GM12878 (cell line): ENCODE measurements at regions not wholly inside any gene's neighbourhood (a gene's known extent, or its start where the extent isn't known, plus 50 kb on each side); places are given as distances from the start of the nearest gene placed in this dataset.

Experiments
- ATAC-seq: fragments of 200-7000 bp; cut with Tn5 transposase; 3 replicates; pipeline ENCODE4 v1.9.1; 2020; ENCODE audit warnings: mild to moderate bottlenecking, moderate library complexity
- BruUV-seq: library from RNA; stranded (reverse); fragments of 400-500 nt; replicated peaks from 2 replicates; lab custom pipeline; 2021; lab: Mats Ljungman, UMichigan
- CTCF ChIA-PET: fragments of 300-600 bp; sonication (Branson Sonifier 250); formaldehyde crosslinking; extraction: SDS; loops from one replicate; lab custom pipeline; 2021; ENCODE audit warnings: inconsistent platforms; lab: Yijun Ruan, JAX
- POLR2A ChIA-PET: fragments of 350-600 bp; formaldehyde crosslinking; extraction: SDS; loops from one replicate; lab custom pipeline; 2021; ENCODE audit warnings: inconsistent platforms; lab: Charles Lee
- RAD21 ChIA-PET: fragments of 300-600 bp; sonication (Branson Sonifier 250); formaldehyde crosslinking; loops from one replicate; lab custom pipeline; 2023; ENCODE audit warnings: antibody characterized with exemption; ENCODE audit not compliant: unreplicated experiment; lab: Charles Lee
- SMC1A ChIA-PET: fragments of 300-600 bp; sonication (Branson Sonifier 250); formaldehyde crosslinking; loops from one replicate; lab custom pipeline; 2023; ENCODE audit not compliant: unreplicated experiment, uncharacterized antibody; lab: Charles Lee
- DNase-seq: peaks from one replicate; pipeline ENCODE4 v3.0.0-alpha.2; 2011; ENCODE audit warnings: low read depth, low spot score
- FAIRE-seq: peaks from 3 replicates; lab custom pipeline; 2011; peaks lifted over from hg19 to GRCh38; lab: Jason Lieb, UNC
- H2AFZ ChIP-seq: 2 replicates; pipeline ENCODE4 v1.6.0; 2011; ENCODE audit warnings: low read depth, low read length, control low read depth; ENCODE audit not compliant: control insufficient read depth
- H3K27ac ChIP-seq: 2 replicates; pipeline ENCODE4 v1.5.1; 2011; ENCODE audit warnings: control low read depth; ENCODE audit not compliant: control insufficient read depth, insufficient read depth
- H3K27me3 ChIP-seq, 2 experiments: replicated peaks in 1 of 2; 2 replicates each; pipeline versions ENCODE4 v1.6.0 to v1.6.1; 2011; ENCODE audit warnings: low read length in 1 of 2; ENCODE audit not compliant: control insufficient read depth in 2 of 2, insufficient read depth in 2 of 2
- H3K36me3 ChIP-seq, 2 experiments: 2 replicates each; pipeline ENCODE4 v1.5.1; 2011; ENCODE audit warnings: low read length in 1 of 2; ENCODE audit not compliant: control insufficient read depth in 2 of 2, insufficient read depth in 2 of 2
- H3K4me1 ChIP-seq: 2 replicates; pipeline ENCODE4 v1.6.1; 2011; ENCODE audit warnings: mild to moderate bottlenecking, low read length, moderate library complexity, mixed read lengths; ENCODE audit not compliant: control insufficient read depth, insufficient read depth
- H3K4me2 ChIP-seq: 2 replicates; pipeline ENCODE4 v1.6.0; 2011; ENCODE audit warnings: control low read depth; ENCODE audit not compliant: control insufficient read depth, insufficient read depth
- H3K4me3 ChIP-seq: fragments of 200-600 bp; sonication (generic); 2 replicates; pipeline ENCODE4 v1.5.1; 2016
- H3K79me2 ChIP-seq: 2 replicates; pipeline ENCODE4 v1.6.0; 2011; ENCODE audit warnings: low read length; ENCODE audit not compliant: control insufficient read depth, insufficient read depth
- H3K9ac ChIP-seq: 2 replicates; pipeline ENCODE4 v1.8.0; 2011; ENCODE audit warnings: low read length, control low read depth, mixed read lengths; ENCODE audit not compliant: control insufficient read depth, insufficient read depth
- H3K9me3 ChIP-seq: replicated peaks from 3 replicates; pipeline ENCODE4 v1.5.1; 2011; ENCODE audit warnings: mild to moderate bottlenecking, low read length; ENCODE audit not compliant: control insufficient read depth, insufficient read depth
- H4K20me1 ChIP-seq: 2 replicates; pipeline ENCODE4 v1.6.0; 2011; ENCODE audit not compliant: control insufficient read depth, insufficient read depth
- ATF7 ChIP-seq: fragments of 450-650 bp; IDR thresholded peaks from 2 replicates; pipeline ENCODE4 v1.6.1; 2016; ENCODE audit warnings: low read depth, mild to moderate bottlenecking
- DPF2 ChIP-seq: fragments of 450-650 bp; IDR thresholded peaks from 2 replicates; pipeline ENCODE4 v1.6.1; 2017; ENCODE audit warnings: mild to moderate bottlenecking
- MTA2 ChIP-seq: fragments of 450-650 bp; IDR thresholded peaks from 2 replicates; pipeline ENCODE4 v1.6.1; 2016; ENCODE audit warnings: low read depth, mild to moderate bottlenecking, moderate library complexity
- RAD21 ChIP-seq: IDR thresholded peaks from 2 replicates; pipeline ENCODE4 v1.6.1; 2011; ENCODE audit warnings: mild to moderate bottlenecking, low read depth, low read length, moderate library complexity; ENCODE audit not compliant: insufficient read depth
- TCF3 ChIP-seq: IDR thresholded peaks from 2 replicates; pipeline ENCODE4 v1.6.1; 2012; ENCODE audit warnings: low read depth, mild to moderate bottlenecking, low read length, borderline replicate concordance; ENCODE audit not compliant: insufficient read depth
- USF1 ChIP-seq: IDR thresholded peaks from 2 replicates; pipeline ENCODE4 v1.6.1; 2011; ENCODE audit warnings: borderline replicate concordance, low read depth, mild to moderate bottlenecking, moderate library complexity, mixed read lengths, low read length; ENCODE audit not compliant: insufficient read depth; ENCODE audit errors: extremely low read length
- YBX1 ChIP-seq: fragments of 450-650 bp; IDR thresholded peaks from 2 replicates; pipeline ENCODE4 v1.6.1; 2016; ENCODE audit warnings: antibody characterized with exemption
- ZNF24 ChIP-seq: fragments of 450-650 bp; IDR thresholded peaks from 2 replicates; pipeline ENCODE4 v1.6.1; 2017; ENCODE audit warnings: antibody characterized with exemption, mild to moderate bottlenecking
- WGBS: methylation state at CpG from one replicate; pipeline ENCODE4 v1.1.6; 2016; ENCODE audit warnings: low lambda C conversion rate; ENCODE audit not compliant: insufficient replicate concordance, insufficient coverage; ENCODE audit errors: missing lambda C conversion rate; 5-methylcytosine and 5-hydroxymethylcytosine counted together
- in situ Hi-C: fragments of 300-500 bp; cut with MboI; formaldehyde crosslinking; loops from 9 replicates; pipeline ENCODE4 v1.14.3; 2018; ENCODE audit warnings: mixed read lengths
- intact Hi-C: fragments of 100-400 bp; cut with micrococcal nuclease; formaldehyde crosslinking; loops from one replicate; pipeline ENCODE4 v1.14.2; 2022; ENCODE audit not compliant: unreplicated experiment

- ChIA-PET CTCF (no interaction called here), RAD21 (no interaction called here), POLR2A (no interaction called here)
- Histone ChIP-seq H3K9me3 (no peaks in the 10 kb centered on the region; the same call in 2 of the 3 replicates), H3K4me1 (no peaks in the 10 kb centered on the region), H3K4me3 (no peak overlapping the region), H3K27me3 (no peaks in the 10 kb centered on the region), H3K36me3 (no peaks in the 10 kb centered on the region)
- DNase-seq (no peak), ATAC-seq (no peak)
- in situ Hi-C loops, result no loop called here
- no peak for TF ChIP-seq YBX1
- no peak for TF ChIP-seq RAD21
- TF ChIP-seq DPF2, result no peak
- TF ChIP-seq USF1, result no peak
- no peak for TF ChIP-seq ZNF24
- no peak for TF ChIP-seq MTA2
- no peak for TF ChIP-seq TCF3
- no peak for TF ChIP-seq ATF7
- TF ChIP-seq, all 136 proteins: peak for 0
- no peak overlapping the region for H3K9ac ChIP-seq
- H4K20me1 ChIP-seq, result no peaks in the 10 kb centered on the region
- no peak for FAIRE-seq
- H3K27ac ChIP-seq, result no peak overlapping the region
- H3K79me2 ChIP-seq, result no peaks in the 10 kb centered on the region
- H2AFZ ChIP-seq, result no peak overlapping the region
- SMC1A ChIA-PET, result no interaction called here
- WGBS, result 6% methylated on average over 1 of the region's 1 CpG
- no TSS peak for BruUV-seq
- intact Hi-C loops, result no loop called here
- no peak overlapping the region for H3K4me2 ChIP-seq
Observed at GRCh38 chr6:96675597-96675996, 112.7 kb downstream of the FHL5 start.
